IMR-90 (cell line): ENCODE measurements at regions not wholly inside any gene's neighbourhood (a gene's known extent, or its start where the extent isn't known, plus 50 kb on each side); places are given as distances from the start of the nearest gene placed in this dataset.

ENCODE experiments used
- ATAC-seq: fragments of 200-7000 bp; cut with Tn5 transposase; 2 replicates; pipeline ENCODE4 v1.9.1; 2020; ENCODE audit warnings: low read depth, mild to moderate bottlenecking, moderate library complexity
- BruUV-seq: library from RNA; stranded (reverse); fragments of 400-500 nt; replicated peaks from 2 replicates; lab custom pipeline; 2021; lab: Mats Ljungman, UMichigan
- CTCF ChIA-PET: fragments of 300-600 bp; formaldehyde crosslinking; extraction: SDS; loops from one replicate; lab custom pipeline; 2021; ENCODE audit warnings: antibody characterized with exemption; lab: Yijun Ruan, JAX
- POLR2A ChIA-PET: fragments of 300-600 bp; sonication (Branson Sonifier 250); formaldehyde crosslinking; loops from one replicate; lab custom pipeline; 2022; ENCODE audit warnings: antibody characterized with exemption; ENCODE audit not compliant: unreplicated experiment; lab: Charles Lee
- DNase-seq: peaks from one replicate; pipeline ENCODE4 v3.0.0; 2013
- H2AFZ ChIP-seq: replicated peaks from 2 replicates; pipeline ENCODE3; 2013; ENCODE audit warnings: low read length, mild to moderate bottlenecking; ENCODE audit not compliant: poor library complexity
- H2AK5ac ChIP-seq: 2 replicates; pipeline ENCODE4 v1.6.1; 2013; ENCODE audit warnings: low read depth, low read length, inconsistent platforms
- H2AK9ac ChIP-seq: replicated peaks from 2 replicates; pipeline ENCODE3; 2013; ENCODE audit warnings: mild to moderate bottlenecking, low read depth, low read length, moderate library complexity; ENCODE audit not compliant: poor library complexity
- H2BK120ac ChIP-seq: 2 replicates; pipeline ENCODE4 v1.6.1; 2013; ENCODE audit warnings: low read depth, low read length, inconsistent platforms
- H2BK15ac ChIP-seq: 3 replicates; pipeline ENCODE4 v1.6.1; 2013; ENCODE audit warnings: low read depth, low read length, inconsistent platforms
- H2BK20ac ChIP-seq: 2 replicates; pipeline ENCODE4 v1.6.1; 2013; ENCODE audit warnings: low read depth, mild to moderate bottlenecking, inconsistent platforms, low read length, moderate library complexity
- H2BK5ac ChIP-seq: 2 replicates; pipeline ENCODE4 v1.6.1; 2013; ENCODE audit warnings: mild to moderate bottlenecking, low read depth, low read length, inconsistent platforms; ENCODE audit not compliant: poor library complexity, severe bottlenecking
- H3K14ac ChIP-seq: replicated peaks from 2 replicates; pipeline ENCODE4 v1.6.1; 2013; ENCODE audit warnings: low read depth, low read length, inconsistent platforms
- H3K18ac ChIP-seq: 2 replicates; pipeline ENCODE4 v1.6.1; 2013; ENCODE audit warnings: low read depth, low read length, control low read depth
- H3K23ac ChIP-seq: 2 replicates; pipeline ENCODE4 v1.6.1; 2013; ENCODE audit warnings: low read depth, low read length, inconsistent platforms
- H3K27ac ChIP-seq: 2 replicates; pipeline ENCODE4 v1.5.1; 2013; ENCODE audit warnings: mild to moderate bottlenecking, control low read depth, low read length; ENCODE audit not compliant: insufficient read depth
- H3K27me3 ChIP-seq: 2 replicates; pipeline ENCODE4 v1.6.1; 2013; ENCODE audit warnings: low read length; ENCODE audit not compliant: control insufficient read depth, insufficient read depth
- H3K36me3 ChIP-seq: 2 replicates; pipeline ENCODE4 v1.6.1; 2013; ENCODE audit warnings: low read length, mixed read lengths; ENCODE audit not compliant: control insufficient read depth, insufficient read depth
- H3K4ac ChIP-seq: 2 replicates; pipeline ENCODE4 v1.6.1; 2013; ENCODE audit warnings: low read depth, low read length, inconsistent platforms
- H3K4me1 ChIP-seq: 2 replicates; pipeline ENCODE4 v1.6.1; 2013; ENCODE audit warnings: low read length, mixed read lengths; ENCODE audit not compliant: control insufficient read depth, insufficient read depth
- H3K4me2 ChIP-seq: 2 replicates; pipeline ENCODE4 v1.6.1; 2013; ENCODE audit warnings: low read depth, mild to moderate bottlenecking, control low read depth, low read length, moderate library complexity
- H3K4me3 ChIP-seq: 2 replicates; pipeline ENCODE4 v1.5.1; 2013; ENCODE audit warnings: low read depth, mild to moderate bottlenecking, control low read depth, low read length, moderate library complexity; ENCODE audit not compliant: insufficient read depth
- H3K56ac ChIP-seq: 2 replicates; pipeline ENCODE4 v1.6.1; 2013; ENCODE audit warnings: low read length, inconsistent platforms; ENCODE audit not compliant: insufficient read depth; ENCODE audit errors: extremely low read depth
- H3K79me1 ChIP-seq, 2 experiments: 2 replicates each; pipeline ENCODE4 v1.6.1; 2013; ENCODE audit warnings: low read length in 2 of 2, inconsistent platforms in 1 of 2, low read depth in 1 of 2
- H3K9ac ChIP-seq: 2 replicates; pipeline ENCODE4 v1.6.1; 2013; ENCODE audit warnings: low read depth, low read length, control low read depth
- H3K9me1 ChIP-seq: 2 replicates; pipeline ENCODE4 v1.6.1; 2013; ENCODE audit warnings: low read length, inconsistent platforms; ENCODE audit not compliant: insufficient read depth
- H3K9me3 ChIP-seq: 2 replicates; pipeline ENCODE4 v1.6.1; 2013; ENCODE audit warnings: low read length; ENCODE audit not compliant: control insufficient read depth, insufficient read depth
- H4K20me1 ChIP-seq: 2 replicates; pipeline ENCODE4 v1.6.1; 2013; ENCODE audit warnings: low read length, inconsistent platforms; ENCODE audit not compliant: insufficient read depth
- H4K5ac ChIP-seq: 2 replicates; pipeline ENCODE4 v1.6.1; 2013; ENCODE audit warnings: mild to moderate bottlenecking, low read depth, low read length, control low read depth
- H4K8ac ChIP-seq, 2 experiments: 2 replicates each; pipeline ENCODE4 v1.6.1; 2013; ENCODE audit warnings: low read depth in 2 of 2, low read length in 2 of 2, control low read depth in 1 of 2, inconsistent platforms in 1 of 2
- H4K91ac ChIP-seq: 2 replicates; pipeline ENCODE4 v1.6.1; 2013; ENCODE audit warnings: low read depth, low read length, inconsistent platforms; ENCODE audit not compliant: insufficient read depth
- BHLHE40 ChIP-seq: fragments of 150-350 bp; IDR thresholded peaks from 2 replicates; pipeline ENCODE4 v1.6.1; 2016; ENCODE audit warnings: mild to moderate bottlenecking, low read depth, low read length
- CEBPB ChIP-seq: IDR thresholded peaks from 2 replicates; pipeline ENCODE4 v1.6.1; 2012; ENCODE audit warnings: low read depth, low read length, improper control_type of control experiment
- CHD1 ChIP-seq: IDR thresholded peaks from 2 replicates; pipeline ENCODE4 v1.6.1; 2012; ENCODE audit warnings: low read depth, low read length, improper control_type of control experiment
- FOS ChIP-seq: fragments of 150-350 bp; IDR thresholded peaks from 2 replicates; pipeline ENCODE4 v1.6.1; 2016; ENCODE audit warnings: low read depth, low read length
- MAFK ChIP-seq: IDR thresholded peaks from 2 replicates; pipeline ENCODE4 v1.6.1; 2012; ENCODE audit warnings: low read depth, low read length, improper control_type of control experiment
- MAZ ChIP-seq: IDR thresholded peaks from 2 replicates; pipeline ENCODE4 v1.6.1; 2012; ENCODE audit warnings: low read depth, mild to moderate bottlenecking, low read length, improper control_type of control experiment, moderate library complexity, borderline replicate concordance
- MXI1 ChIP-seq: IDR thresholded peaks from 2 replicates; pipeline ENCODE4 v1.6.1; 2012; ENCODE audit warnings: low read depth, mild to moderate bottlenecking, low read length, moderate library complexity, borderline replicate concordance
- NFE2L2 ChIP-seq: fragments of 150-350 bp; IDR thresholded peaks from 2 replicates; pipeline ENCODE4 v1.6.1; 2016; ENCODE audit warnings: low read depth, mild to moderate bottlenecking, low read length
- POLR2A ChIP-seq: IDR thresholded peaks from 2 replicates; pipeline ENCODE4 v1.6.1; 2012; ENCODE audit warnings: mild to moderate bottlenecking, low read depth, low read length
- RAD21 ChIP-seq: IDR thresholded peaks from 2 replicates; pipeline ENCODE4 v1.6.1; 2012; ENCODE audit warnings: low read length, improper control_type of control experiment
- RFX5 ChIP-seq: IDR thresholded peaks from 2 replicates; pipeline ENCODE4 v1.8.0; 2012; ENCODE audit warnings: low read depth, mild to moderate bottlenecking, low read length, moderate library complexity
- SMC3 ChIP-seq: fragments of 150-350 bp; IDR thresholded peaks from 2 replicates; pipeline ENCODE4 v1.6.1; 2016; ENCODE audit warnings: low read depth, mild to moderate bottlenecking, antibody characterized with exemption, low read length, moderate library complexity
- USF2 ChIP-seq: fragments of 150-350 bp; IDR thresholded peaks from 2 replicates; pipeline ENCODE4 v1.6.1; 2017; ENCODE audit warnings: mild to moderate bottlenecking, antibody characterized with exemption, low read length, low read depth
- WGBS, 2 experiments: methylation state at CpG; one replicate each; pipeline versions ENCODE4 v1.1.5 to v1.1.7; 2013; ENCODE audit warnings: missing lambda C conversion rate in 2 of 2; ENCODE audit not compliant: insufficient read length in 1 of 2; ENCODE audit errors: extremely low coverage in 2 of 2; 5-methylcytosine and 5-hydroxymethylcytosine counted together
- dilution Hi-C: fragments of 300-500 bp; cut with HindIII; formaldehyde crosslinking; loops from one replicate; pipeline ENCODE4 v1.14.3; 2018; ENCODE audit warnings: low sequenced_read_pairs; ENCODE audit not compliant: unreplicated experiment
- in situ Hi-C: fragments of 300-500 bp; cut with MboI; formaldehyde crosslinking; loops from 3 replicates; pipeline ENCODE4 v1.14.3; 2019; ENCODE audit warnings: low sequenced_read_pairs, inconsistent platforms, mixed read lengths
- intact Hi-C: fragments of 100-400 bp; cut with micrococcal nuclease; formaldehyde crosslinking; loops from 2 replicates; pipeline ENCODE4 v1.10.0; 2022
- TF ChIP-seq, protein P1 (sequence below): conservative IDR thresholded peaks from 2 replicates; pipeline ENCODE4 v1.5.1; 2012; ENCODE audit warnings: mild to moderate bottlenecking, low read depth, low read length, improper control_type of control experiment
- TF ChIP-seq, protein P2 (sequence below): fragments of 150-350 bp; IDR thresholded peaks from 2 replicates; pipeline ENCODE4 v1.6.1; 2016; ENCODE audit warnings: low read depth, mild to moderate bottlenecking, low read length, moderate library complexity, borderline replicate concordance

DNA sequence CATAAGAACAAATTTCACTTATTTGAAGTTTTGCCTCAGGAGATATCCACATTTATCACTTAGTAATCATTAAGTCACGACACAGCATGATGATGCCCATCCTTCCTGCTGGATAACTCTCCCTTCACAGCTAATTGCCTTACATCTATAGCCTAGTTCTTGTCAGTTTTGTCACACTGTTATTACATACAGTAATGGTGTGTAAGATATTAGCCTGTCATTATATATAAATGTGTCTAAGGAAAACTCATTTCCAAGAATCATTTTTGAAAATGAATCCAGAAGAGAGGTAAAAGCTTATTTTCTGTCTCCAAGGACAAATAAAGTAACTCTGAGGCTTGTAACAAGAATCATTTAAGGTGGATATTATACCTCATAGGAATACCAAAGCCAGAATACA, 193.2 kb upstream of the ARID2 start:
- WGBS, 2 experiments: no CpG with 5 or more reads among the region's 1 CpG
- Histone ChIP-seq H3K18ac (no peak overlapping the region), H3K79me1 (no peaks in the 10 kb centered on the region), H3K4ac (no peak overlapping the region), H3K4me3 (no peak overlapping the region), H3K36me3 (no peaks in the 10 kb centered on the region), H3K14ac (no peak overlapping the region), H3K4me2 (no peak overlapping the region), H4K8ac (no peak overlapping the region), H3K4me1 (no peaks in the 10 kb centered on the region), H3K23ac (no peak overlapping the region), H3K27me3 (peaks cover 6% of the 10 kb centered on the region; the same call in 1 of the 2 replicates), H2BK15ac (no peak overlapping the region), H3K56ac (no peak overlapping the region), H2AFZ (no peak overlapping the region), H3K9me3 (no peaks in the 10 kb centered on the region), H2AK9ac (no peak overlapping the region), H4K5ac (no peak overlapping the region), H2BK20ac (no peak overlapping the region), H4K91ac (no peak overlapping the region), H3K9ac (no peak overlapping the region), H2BK5ac (no peak overlapping the region), H4K20me1 (no peaks in the 10 kb centered on the region), H3K9me1 (no peaks in the 10 kb centered on the region), H3K27ac (no peak overlapping the region), H2AK5ac (no peak overlapping the region), H2BK120ac (no peak overlapping the region)
- no TSS peak for BruUV-seq
- intact Hi-C loops (no loop called here), in situ Hi-C loops (loop anchor here (25.0 kb wide), 1 partner anchor 476 kb away; no protein-coding TSS in a partner anchor), dilution Hi-C loops (no loop called here)
- ChIA-PET CTCF (no interaction called here), POLR2A (no interaction called here)
- ATAC-seq: no peak
- no peak for DNase-seq
- TF ChIP-seq POLR2A (no peak), MAFK (no peak), RAD21 (no peak), MXI1 (no peak), NFE2L2 (no peak), USF2 (no peak), SMC3 (no peak), BHLHE40 (no peak), RFX5 (no peak), MAZ (no peak), CEBPB (no peak), CHD1 (no peak), FOS (no peak)
- TF ChIP-seq, protein P1, sequence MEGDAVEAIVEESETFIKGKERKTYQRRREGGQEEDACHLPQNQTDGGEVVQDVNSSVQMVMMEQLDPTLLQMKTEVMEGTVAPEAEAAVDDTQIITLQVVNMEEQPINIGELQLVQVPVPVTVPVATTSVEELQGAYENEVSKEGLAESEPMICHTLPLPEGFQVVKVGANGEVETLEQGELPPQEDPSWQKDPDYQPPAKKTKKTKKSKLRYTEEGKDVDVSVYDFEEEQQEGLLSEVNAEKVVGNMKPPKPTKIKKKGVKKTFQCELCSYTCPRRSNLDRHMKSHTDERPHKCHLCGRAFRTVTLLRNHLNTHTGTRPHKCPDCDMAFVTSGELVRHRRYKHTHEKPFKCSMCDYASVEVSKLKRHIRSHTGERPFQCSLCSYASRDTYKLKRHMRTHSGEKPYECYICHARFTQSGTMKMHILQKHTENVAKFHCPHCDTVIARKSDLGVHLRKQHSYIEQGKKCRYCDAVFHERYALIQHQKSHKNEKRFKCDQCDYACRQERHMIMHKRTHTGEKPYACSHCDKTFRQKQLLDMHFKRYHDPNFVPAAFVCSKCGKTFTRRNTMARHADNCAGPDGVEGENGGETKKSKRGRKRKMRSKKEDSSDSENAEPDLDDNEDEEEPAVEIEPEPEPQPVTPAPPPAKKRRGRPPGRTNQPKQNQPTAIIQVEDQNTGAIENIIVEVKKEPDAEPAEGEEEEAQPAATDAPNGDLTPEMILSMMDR: no peak
- TF ChIP-seq, protein P2, sequence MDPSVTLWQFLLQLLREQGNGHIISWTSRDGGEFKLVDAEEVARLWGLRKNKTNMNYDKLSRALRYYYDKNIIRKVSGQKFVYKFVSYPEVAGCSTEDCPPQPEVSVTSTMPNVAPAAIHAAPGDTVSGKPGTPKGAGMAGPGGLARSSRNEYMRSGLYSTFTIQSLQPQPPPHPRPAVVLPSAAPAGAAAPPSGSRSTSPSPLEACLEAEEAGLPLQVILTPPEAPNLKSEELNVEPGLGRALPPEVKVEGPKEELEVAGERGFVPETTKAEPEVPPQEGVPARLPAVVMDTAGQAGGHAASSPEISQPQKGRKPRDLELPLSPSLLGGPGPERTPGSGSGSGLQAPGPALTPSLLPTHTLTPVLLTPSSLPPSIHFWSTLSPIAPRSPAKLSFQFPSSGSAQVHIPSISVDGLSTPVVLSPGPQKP: no peak
